GM18511 (cell line): ENCODE measurements at regions not wholly inside any gene's neighbourhood (a gene's known extent, or its start where the extent isn't known, plus 50 kb on each side); places are given as distances from the start of the nearest gene placed in this dataset.
"Not testable (repeated sequence)": the region's sequence is repeated elsewhere in the genome, so short reads cannot be mapped to it uniquely, and the experiment has no call there.

Experiments
- ATAC-seq: cut with Tn5 transposase; IDR thresholded peaks from one replicate; pipeline ENCODE4 v1.9.1; 2021; ENCODE audit warnings: mild to moderate bottlenecking, moderate library complexity; ENCODE audit not compliant: unreplicated experiment

DNA sequence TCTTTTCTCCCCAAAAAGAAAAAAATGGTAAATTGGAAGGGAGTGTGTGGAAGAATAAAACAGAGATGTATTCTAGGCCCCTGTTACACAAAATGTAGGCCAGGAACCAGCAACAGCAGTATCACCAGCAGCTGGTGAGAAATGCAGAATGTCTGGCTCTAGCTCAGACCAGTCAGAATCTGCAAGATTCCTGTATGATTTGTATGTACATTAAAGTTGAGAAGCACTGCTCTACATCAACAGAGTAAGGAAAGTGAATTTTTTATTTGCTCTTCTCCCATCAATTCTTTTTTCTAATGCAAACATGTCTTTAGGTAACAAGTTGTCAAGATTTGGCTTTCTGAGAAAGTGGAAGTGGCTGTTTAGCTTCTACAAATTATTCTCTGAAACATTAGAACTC lies 235.4 kb upstream of the FANCL start:
- no peak for ATAC-seq

DNA sequence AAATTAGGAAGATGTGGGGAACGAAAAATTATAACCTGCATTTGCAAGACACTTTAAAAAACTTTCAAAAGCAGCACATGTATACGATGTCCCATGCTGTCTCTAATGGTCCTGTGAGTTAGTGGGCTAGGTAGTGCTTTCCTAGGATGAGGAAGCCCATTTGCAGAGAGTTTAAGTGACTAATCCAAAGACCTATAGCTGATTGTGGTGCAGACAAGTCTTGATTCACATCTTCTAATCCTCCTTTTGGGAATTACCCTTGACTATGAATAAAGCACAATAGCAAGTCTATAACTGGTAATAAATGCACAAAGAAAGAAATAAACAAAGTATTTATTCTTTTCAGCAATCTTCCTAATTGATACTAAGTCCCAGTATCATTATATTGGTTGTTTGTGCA lies 234.6 kb upstream of the FANCL start:
- no peak for ATAC-seq

DNA sequence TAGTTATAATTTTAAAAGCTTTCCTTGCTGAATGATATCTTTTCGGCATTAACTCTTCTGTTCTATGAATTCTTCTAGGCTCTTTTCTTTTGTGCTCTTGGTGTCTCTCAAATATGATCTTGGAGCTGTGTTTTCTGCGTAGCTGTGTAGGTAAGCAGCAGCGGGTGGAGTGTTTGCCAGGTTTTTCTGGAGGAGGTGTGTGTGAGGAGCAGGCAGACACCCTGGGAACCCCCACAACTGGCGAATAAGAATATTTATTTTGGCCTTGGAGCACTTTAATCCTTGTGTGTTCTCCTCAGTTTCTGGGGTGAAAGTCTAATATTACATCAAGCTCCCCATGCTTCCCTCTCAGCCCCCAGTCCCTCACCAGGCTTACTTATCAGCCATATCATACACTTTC lies 232.0 kb upstream of the FANCL start:
- ATAC-seq, result no peak

DNA sequence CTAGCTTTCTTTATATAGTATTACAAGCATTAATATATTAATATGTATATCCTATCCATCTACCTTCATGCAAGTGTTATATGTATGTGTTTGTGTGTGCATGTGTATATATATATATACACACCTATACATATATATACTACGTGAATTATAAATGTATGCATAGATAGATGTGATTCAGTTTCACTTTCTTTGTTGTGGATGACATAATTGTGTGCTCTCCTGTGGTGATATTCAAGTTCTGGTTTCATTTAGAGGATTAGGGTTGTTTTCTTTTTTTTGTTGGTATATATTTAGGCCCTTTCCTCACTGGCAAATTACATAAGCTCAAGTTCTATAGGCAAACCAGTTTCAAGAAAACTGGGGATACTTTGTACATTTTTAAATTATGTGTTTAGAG lies 225.7 kb upstream of the FANCL start:
- ATAC-seq, result peak; percentile 79

DNA sequence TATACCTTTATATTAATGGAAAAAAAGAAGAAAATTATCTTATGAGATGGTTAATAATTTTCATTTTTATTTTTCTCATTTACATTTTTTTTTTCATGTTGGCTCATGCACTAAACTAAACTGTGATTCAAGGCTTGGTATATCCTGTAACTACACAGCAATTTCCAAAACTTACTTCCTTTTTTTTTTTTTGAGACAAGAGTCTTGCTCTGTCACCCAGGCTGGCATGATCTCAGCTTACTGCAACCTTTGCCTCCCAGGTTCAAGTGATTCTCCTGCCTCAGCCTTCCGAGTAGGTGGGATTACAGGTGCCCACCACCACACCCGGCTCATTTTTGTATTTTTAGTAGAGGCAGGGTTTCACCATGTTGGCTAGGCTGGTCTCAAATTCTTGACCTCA lies 224.9 kb upstream of the FANCL start:
- ATAC-seq, result not testable (repeated sequence)

DNA sequence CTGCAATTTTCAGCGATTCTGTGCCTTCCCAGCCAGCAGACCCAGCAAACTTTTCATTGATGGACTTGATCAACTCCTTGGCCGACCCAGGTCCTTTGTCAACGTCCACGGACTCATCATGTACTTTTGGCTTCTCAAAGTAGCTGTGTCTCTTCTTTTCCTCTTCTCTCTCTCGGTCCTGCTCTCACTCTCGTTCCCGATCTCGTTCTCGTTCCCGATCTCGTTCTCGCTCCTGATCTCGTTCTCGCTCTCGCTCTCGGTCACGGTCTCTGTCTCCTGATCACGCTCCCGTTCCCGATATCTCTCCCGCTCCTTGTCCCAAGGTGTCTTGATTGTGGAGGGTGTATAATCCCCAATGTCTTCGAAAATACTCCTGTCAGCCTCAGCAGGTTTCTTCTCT lies 219.5 kb upstream of the FANCL start:
- ATAC-seq, result no peak

DNA sequence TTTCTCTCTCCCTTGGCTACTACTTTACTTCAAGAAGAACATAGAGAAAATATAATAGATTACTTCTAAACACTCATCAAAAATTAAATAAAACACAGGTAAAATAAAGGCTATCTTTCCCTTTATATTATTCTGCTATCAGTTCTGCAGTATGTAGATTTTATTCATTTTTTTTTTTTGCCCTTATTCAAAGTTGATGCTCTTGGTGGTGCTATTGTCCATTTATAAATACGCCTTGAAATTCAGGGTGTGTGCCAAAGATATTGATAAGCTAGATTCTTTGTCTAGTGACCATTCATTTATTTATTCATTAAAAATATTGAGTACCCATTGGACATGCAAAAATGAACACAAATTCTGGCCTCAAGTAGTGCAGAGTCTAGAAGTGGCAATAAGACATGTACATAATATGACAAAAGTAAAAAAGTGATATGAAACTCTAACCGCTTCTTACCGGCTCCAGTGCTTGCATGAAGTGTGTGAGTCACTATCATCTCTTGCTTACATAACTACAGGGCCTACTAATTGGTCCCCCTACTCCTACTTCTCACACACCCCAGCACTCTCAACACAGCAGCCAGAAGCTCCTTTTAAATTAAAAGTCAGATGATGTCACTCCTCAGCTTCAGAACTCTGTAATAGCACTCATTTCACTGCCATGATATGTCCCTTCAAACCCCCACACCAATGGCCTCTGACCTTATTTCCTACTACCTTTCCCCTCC lies 208.3 kb upstream of the FANCL start:
- ATAC-seq, result peak; percentile 98

DNA sequence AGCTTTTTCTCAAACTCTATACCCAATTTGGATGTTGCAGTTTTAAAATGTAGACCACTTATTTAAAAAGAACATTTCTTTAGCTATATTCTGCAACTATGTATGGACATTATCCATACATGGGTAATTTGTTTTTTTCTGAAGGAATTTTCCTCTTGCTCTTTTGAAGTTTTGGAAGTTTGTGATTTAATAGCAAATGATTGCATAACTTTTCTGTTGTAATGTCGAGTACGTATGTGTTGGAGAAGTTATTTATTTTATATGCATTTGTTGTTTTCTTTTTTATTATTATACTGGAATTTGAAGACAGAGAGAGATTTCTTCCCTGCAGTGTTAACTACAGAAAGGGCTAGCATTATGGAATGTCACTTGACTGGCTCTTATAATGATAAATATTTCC lies 207.7 kb upstream of the FANCL start:
- no peak for ATAC-seq

DNA sequence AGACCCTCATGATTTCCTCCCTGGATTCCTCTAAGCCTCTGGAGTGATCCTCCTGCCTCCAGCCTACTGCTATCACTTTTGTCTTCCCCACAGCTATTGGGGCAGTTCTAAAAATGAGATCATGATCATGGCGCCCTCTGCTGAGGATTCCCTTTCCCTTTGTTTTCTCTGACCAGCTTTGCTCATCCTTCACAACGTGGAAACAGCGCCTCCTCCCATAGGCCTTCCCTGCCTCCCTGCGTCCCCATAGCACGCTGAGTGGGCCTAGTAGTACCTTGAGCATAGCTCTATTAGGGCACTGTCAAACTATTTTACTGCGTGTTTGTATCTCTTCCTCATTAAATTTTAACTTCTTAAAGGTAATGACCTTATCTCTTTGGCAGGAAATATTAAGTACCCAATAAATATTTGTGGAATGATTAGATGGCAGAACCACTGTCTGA lies 207.0 kb upstream of the FANCL start:
- ATAC-seq, result peak; percentile 53

DNA sequence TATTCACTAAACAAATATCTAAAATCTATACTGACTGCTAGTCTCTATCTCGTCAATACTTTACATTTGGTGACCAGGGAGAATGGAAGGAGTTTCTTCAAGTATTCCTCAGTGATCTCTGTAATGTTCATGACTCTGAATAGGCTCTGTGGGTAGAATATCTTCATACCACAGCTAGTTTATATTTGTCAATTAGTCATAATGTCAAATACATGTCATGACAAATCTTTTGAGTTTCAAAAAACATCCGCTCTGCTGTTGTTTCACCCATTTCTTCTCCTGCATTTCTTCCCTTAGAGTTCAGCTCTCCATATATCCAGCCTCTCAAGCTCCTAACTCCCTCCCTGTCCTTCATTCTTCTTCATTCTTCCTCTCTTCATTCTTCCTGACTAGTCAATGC lies 206.5 kb upstream of the FANCL start:
- no peak for ATAC-seq

DNA sequence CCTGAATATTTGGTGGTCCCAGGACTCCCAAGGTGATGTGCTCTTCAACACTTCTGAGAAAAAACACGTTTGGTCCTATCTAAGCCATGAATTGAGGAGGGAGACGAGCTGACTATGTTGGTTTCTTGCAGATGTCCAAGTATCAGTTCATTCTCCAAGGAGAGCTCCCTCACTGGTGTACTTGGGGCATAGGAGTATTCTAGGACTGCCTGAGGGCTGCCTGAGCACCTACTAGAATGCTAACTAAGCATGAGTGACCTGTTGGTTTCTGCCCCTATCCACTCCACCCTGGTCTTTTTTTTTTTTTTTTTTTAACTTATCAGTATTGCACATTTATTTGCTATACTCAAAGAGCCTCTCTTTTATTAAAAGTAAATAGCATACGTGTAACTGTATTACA lies 200.5 kb upstream of the FANCL start:
- no peak for ATAC-seq

DNA sequence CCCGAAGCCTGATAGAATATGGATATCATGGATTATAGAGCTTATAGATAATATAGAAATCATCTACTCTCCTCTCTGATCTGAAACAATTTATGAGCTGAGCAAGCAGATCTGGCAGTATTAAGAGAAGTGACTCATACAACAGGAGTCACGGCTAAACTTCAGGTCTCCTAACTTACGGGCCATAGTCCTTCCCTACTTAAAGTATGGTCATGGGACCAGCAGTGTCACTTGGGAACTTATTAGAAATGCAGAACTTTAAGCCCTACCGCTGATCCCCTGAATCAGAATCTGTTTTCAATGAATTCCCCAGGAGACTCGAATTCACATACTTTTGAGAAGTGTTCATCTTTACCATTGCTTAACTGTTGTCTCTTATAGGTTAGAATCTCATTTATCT lies 195.7 kb upstream of the FANCL start:
- no peak for ATAC-seq

DNA sequence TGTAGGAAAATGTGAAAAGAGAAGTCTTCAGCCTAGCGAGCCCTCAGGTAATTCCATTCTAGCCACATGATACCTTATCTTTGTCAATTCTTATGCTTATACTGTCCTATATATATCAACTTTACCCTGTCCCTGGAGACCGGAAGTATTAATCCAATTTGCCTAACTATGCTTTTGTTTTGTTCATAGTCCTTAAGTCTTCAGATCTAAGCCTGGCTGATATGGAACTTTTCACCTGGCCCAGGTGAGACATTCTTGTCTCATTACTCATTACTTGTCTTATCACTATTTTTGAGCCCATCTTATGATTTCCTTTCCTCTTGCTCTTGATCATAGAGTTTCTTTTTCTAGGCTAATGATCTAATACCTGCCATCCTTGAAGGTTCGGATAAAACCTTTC lies 194.1 kb upstream of the FANCL start:
- ATAC-seq, result no peak

DNA sequence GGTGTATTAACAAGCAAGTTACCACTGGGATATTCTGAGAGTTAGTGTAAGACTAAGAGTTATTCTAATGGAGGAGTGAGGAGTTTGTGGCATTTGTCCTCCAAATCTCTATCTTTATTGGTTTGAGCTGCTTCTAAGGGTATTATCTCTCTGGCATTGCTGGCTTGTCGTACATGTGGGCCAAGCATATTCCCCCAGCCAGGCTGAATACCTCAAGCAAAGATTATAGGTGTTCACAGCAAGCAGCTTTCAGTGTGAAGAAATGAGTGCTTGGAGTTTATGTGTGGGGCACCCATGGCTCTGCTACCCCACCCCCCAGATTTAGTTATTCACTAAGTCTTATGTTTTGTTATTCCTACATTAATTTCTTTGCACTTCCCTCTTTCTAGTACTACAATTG lies 193.6 kb upstream of the FANCL start:
- ATAC-seq, result no peak

DNA sequence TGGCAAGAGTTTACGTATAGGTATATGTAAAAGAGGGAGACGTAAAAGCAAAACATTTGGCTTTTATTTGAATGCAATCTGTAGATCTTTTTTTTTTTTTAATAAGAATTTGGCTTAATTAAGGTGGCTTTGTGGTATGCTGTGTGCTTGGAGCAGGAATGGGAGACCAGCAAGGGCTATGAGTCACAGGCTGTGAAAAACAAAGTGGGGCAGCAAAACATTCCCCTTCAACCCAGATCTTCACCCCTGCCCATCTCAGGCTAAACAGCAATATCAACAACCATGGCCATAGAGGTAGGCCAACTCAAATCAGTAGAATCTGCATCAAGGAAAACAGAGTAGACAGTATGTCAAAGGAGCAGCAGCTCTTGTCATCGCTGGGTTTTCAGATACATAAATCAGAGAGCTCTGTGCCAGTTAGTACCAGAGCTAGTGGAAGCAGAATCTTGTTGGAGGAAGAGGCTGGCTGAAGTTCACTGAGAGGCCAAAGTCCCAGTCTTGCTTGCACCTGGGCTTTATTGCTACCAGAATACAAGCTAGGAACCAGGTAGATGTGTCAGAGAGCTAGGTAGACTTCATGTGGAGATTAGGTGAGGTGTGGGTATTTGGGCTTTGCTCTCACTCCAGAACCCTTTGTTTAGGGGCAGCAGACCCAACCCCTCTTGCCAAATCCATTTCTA lies 191.5 kb upstream of the FANCL start:
- no peak for ATAC-seq

DNA sequence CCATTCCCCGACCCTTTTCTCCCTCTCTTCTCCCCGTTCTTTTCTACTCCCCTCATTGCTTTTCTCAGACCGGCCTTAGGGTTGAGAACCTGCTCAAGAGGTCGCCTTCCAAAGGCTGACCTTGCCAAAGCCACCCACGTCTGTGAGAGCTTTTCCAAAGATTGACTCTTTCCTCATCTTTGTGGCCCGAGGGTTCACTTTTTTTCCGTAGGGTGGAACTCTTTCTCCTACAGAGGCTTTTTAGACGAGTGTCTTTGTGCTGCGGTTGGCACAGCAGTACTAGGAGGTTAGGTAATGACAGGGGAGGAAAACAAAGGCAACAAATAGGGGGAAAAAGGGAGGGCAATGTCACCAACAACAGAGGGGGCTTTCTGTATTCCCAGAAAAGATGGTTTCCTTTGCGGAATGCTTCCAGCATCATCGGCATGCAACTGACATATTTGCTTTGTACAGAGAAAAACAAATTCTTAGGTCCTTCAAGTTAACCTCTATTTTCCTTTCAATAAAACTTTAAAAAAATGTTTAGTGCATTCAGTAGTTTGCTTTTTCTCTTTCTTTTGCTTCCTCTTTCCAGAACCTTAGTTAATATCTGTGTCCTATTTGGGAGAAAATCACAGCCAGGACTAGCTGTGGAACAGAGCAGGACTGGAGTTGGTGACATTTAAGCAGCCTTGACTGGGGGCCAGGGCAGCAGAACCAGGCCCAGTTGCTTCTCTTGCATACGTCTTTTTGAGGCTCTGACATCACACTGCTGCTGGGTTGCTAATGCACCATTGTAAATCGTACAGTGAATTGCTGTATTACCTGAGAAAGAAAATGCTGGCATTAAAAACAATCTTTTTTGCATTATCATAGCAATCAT lies 188.1 kb upstream of the FANCL start:
- no peak for ATAC-seq

DNA sequence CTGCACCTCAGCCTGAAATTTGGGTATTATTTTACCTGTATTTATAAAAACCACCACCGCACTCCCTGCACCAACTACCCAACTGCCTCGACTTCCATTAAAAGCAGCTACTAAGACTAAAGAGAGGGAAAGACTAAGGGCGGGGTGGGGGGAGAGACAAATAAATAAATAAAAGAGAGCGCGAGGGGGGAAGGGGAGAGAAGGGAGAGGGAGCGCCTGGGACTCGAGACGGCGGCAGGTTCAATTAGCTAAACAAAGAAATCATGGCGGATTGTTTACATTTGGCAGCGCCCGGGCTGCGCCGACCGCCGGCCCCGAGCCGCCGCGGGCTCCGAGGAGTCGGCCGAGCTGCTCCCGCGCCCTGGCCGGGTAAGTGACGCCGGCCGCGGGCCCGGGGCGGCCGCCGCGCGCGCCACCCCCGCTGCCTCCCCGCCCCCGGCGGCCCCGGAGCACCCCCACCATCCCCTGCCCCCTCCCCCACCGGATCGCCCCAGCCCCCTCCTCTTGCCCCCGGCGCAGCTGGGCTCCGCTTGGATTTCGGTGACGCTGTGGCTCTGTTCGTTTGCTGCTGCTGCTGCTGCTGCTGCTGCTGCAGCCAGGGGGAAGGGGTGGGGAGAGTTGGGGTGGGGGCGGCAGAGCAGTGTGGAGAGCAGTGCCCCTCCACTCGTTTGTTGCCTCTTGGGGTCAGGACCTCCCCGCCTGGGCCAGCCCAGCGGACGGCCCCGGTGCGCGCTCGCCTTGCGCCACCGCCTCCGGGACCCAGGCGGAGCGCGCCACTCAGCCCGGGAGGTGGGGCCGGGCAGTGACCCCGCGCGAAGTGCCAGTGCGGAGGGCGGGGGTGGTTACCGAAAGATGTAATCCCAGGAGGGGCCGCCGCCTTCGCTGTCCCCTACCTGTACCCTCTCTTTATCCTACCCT lies 187.2 kb upstream of the FANCL start:
- ATAC-seq, result peak; percentile 61

DNA sequence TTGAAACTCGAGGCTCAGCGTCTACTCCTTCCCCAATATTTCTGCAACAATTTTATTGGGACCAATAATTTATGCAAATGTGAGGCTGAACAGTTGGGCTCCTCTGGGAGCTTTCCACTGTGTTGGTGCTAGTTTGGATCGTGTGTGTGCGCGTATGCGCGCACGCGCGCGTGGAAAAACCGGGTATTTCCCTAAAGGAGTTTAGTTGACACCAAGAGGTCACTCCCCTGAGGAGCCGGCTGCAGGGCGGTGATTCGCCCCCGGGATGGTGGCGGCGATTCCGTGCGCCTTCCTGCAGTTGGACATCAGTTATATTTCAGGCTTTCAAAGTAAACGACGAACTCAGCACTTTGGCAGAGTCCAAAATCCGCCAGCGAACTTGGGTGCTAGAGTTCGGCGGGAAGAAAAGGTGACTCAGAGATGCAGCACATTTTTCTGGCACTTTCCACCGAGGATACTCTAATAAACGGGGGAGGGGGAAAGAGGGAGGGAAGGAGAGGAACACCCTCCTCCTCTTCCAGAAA lies 186.5 kb upstream of the FANCL start:
- peak; percentile 32 for ATAC-seq

DNA sequence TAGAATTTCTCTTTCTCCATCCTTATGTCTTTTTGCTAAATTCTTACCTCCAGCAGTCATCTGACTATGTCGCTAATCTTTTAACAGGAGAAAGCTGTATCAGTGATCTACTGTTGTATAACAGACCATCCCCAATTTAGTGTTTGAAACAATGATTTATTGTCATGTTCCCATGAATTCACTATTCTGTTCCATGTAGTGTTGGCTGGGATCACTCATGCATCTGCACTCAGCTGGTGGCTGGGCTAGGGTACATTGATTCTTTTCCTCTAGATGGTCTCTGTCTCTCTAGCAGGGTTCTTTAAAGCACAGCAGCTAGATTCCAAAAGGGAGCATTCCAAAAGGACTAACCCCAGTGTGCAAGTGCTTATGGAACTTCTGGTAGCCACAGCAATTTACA lies 184.2 kb upstream of the FANCL start:
- no peak for ATAC-seq

DNA sequence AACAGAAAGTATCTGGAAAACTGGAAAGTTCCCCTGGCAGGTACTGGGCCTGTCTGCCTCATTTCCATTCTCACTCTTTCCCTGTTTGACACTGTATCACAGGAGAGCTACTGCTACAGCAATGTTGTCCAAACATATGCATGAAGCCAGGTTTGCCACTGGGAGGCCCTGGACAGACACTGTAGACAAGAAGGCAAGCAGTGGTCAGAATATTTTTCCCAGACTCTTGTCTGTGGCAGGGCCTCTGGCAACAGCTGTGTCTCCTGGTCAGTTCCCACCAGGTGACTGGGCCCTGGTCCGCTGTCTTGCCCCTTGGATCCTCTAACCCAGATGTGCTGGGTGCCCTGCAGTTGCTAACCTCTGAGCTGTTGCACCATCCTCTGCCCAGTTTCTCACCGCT lies 178.9 kb upstream of the FANCL start:
- no peak for ATAC-seq

DNA sequence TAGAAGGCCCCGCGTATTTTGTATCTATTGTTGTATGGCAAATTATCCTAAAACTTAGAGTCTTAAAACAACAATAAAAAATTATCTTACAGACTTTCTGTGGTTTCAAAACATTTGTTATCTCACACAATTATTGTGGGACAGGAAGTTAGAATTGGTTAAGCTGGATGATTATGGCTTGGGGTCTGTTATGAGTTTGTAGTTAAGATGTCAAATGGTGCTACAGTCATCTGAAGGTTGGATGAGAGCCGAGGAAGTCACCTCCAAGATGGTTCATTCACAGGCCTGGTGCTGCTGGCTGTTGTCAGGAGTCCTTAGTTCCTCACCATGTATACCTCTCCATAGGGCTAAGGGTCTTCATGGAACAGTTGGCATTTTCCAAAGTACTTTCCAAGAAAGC lies 175.6 kb upstream of the FANCL start:
- no peak for ATAC-seq
